ENCODE measurements at regions not wholly inside any gene's neighbourhood (a gene's known extent, or its start where the extent isn't known, plus 50 kb on each side); places are given as distances from the start of the nearest gene placed in this dataset.

DNA sequence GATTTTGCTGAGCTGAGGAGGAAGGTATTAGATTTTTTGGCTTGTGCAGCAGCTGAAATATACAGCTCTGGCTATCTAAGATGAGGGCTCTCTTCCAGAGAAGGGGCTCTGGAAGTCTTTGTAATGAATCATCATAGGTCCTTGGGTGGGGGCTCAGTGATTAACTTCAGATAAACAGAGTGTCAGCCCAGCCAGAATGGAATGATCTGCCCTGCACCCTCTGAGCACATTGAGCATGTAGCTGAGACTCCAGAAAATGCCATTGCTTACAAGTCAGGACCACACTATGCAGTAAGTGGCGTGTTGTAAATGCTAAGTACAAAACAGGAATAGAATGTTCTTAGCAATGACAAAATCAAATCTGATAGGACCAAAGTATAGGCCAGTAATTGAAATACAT is 836.0 kb downstream of the PDHA2 start:
- Histone ChIP-seq H3K9me3 (no peaks in the 10 kb centered on the region), H3K36me3 (no peaks in the 10 kb centered on the region), H3K4me3 (ENCODE audit: low read depth, low read length) (no peak overlapping the region), H3K27me3 (no peaks in the 10 kb centered on the region), H3K4me1 (no peaks in the 10 kb centered on the region)
- TF ChIP-seq, protein P1, sequence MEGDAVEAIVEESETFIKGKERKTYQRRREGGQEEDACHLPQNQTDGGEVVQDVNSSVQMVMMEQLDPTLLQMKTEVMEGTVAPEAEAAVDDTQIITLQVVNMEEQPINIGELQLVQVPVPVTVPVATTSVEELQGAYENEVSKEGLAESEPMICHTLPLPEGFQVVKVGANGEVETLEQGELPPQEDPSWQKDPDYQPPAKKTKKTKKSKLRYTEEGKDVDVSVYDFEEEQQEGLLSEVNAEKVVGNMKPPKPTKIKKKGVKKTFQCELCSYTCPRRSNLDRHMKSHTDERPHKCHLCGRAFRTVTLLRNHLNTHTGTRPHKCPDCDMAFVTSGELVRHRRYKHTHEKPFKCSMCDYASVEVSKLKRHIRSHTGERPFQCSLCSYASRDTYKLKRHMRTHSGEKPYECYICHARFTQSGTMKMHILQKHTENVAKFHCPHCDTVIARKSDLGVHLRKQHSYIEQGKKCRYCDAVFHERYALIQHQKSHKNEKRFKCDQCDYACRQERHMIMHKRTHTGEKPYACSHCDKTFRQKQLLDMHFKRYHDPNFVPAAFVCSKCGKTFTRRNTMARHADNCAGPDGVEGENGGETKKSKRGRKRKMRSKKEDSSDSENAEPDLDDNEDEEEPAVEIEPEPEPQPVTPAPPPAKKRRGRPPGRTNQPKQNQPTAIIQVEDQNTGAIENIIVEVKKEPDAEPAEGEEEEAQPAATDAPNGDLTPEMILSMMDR (IDR thresholded peaks at IDR 0.05; ENCODE audit: low read depth, low read length), result no peak
- no peak for DNase-seq

DNA sequence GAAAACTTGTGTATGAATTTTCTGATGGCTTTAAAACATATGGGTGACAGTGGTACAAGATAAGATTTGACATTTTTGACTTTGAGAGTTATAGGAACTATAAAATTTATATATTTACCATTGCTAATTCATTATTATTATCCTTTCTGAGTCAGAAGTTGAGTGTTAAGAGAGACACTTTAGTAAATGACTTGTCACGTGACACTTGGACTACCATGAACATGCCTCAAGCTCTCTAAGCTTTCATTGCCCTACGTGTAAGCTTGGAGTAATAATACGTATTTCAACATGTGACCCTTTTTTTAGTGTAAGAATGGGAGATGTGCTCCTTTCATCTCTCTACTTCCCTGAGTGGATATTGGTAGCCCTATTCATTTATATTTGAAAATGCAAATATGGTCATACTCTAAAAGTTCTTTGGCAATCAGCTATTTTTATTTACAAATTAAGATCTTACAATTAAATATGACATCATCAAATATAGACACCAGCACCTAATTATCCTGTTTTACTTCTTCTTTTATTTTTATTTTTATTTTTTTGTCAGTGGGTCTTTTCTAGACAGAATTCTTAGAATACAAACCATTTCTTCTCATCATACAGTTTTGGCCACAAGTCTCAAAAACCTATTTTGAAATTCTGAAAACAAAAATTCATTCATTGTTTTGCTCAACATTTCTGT is 837.0 kb downstream of the PDHA2 start:
- DNase-seq, result no peak
- no peaks in the 10 kb centered on the region for H3K36me3 ChIP-seq
- no peaks in the 10 kb centered on the region for H3K9me3 ChIP-seq
- no peaks in the 10 kb centered on the region for H3K4me1 ChIP-seq
- TF ChIP-seq, protein P1 (IDR thresholded peaks at IDR 0.05; ENCODE audit: low read depth, low read length), result no peak
- H3K4me3 ChIP-seq (ENCODE audit: low read depth, low read length), result no peak overlapping the region
- H3K27me3 ChIP-seq, result no peaks in the 10 kb centered on the region

DNA sequence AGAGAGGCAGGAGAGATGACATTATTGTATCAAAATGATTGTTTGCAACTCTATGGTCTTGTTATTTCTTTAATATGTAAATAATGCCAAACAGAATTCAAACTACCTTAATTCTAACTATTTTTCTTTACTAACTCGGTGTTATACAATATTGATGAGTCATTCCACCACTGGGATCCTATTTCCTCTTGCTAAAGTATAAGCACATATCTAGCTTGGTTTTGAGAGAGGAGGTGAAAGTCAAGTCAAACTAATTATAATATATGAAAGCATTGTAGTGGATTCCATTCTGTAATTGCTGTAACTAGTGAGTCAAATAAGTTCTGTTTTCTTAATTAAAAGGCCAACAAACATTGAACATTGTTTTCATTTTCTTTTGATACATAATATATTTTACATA is 837.6 kb downstream of the PDHA2 start:
- H3K4me1 ChIP-seq, result no peaks in the 10 kb centered on the region
- TF ChIP-seq, protein P1 (IDR thresholded peaks at IDR 0.05; ENCODE audit: low read depth, low read length), result no peak
- no peak for DNase-seq

DNA sequence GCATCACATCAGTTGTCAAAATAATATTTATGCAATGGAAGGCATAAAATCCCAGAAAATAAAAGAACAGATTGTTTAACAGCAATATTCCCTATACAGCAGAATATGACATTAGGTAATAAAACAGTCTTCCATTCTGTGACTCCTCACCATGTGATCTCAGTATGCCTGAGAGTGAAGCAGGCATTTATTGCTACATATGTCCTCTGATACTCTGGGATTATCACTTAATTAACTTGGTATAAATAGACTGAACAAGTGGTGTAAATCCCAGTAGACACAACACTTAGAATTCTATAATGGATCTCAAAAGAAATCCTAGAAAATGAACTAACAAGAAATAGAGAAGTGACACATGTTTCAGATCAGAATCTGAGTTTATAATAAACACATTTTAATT is 841.3 kb downstream of the PDHA2 start:
- no peaks in the 10 kb centered on the region for H3K9me3 ChIP-seq
- H3K4me3 ChIP-seq (ENCODE audit: low read depth, low read length), result no peak overlapping the region
- no peaks in the 10 kb centered on the region for H3K36me3 ChIP-seq
- no peaks in the 10 kb centered on the region for H3K4me1 ChIP-seq
- no peak for DNase-seq
- H3K27me3 ChIP-seq, result no peaks in the 10 kb centered on the region
- TF ChIP-seq, protein P1 (IDR thresholded peaks at IDR 0.05; ENCODE audit: low read depth, low read length), result no peak

More for the DNA sequence above, 837.6 kb downstream of the PDHA2 start:
- H3K4me3 ChIP-seq (ENCODE audit: low read depth, low read length), result no peak overlapping the region
- H3K9me3 ChIP-seq, result no peaks in the 10 kb centered on the region
- no peaks in the 10 kb centered on the region for H3K36me3 ChIP-seq
- H3K27me3 ChIP-seq, result no peaks in the 10 kb centered on the region

DNA sequence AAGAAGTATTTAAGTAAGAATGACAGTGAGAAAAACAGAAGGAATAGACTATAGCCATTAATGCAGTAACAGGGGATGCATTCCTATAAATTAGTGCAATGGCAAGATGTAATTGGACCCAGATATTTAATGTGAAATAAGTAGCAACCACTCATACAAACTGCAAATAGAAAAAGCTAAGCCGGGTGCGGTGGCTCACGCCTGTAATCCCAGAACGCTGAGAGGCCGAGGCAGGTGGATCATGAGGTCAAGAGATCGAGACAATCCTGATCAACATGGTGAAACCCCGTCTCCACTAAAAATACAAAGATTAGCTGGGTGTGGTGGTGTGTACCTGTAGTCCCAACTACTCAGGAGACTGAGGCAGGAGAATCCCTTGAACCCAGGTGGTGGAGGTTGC is 845.8 kb downstream of the PDHA2 start:
- H3K9me3 ChIP-seq, result no peaks in the 10 kb centered on the region
- no peak overlapping the region for H3K4me3 ChIP-seq (ENCODE audit: low read depth, low read length)
- TF ChIP-seq, protein P1 (IDR thresholded peaks at IDR 0.05; ENCODE audit: low read depth, low read length), result no peak
- no peaks in the 10 kb centered on the region for H3K36me3 ChIP-seq
- DNase-seq, result no peak
- H3K27me3 ChIP-seq, result no peaks in the 10 kb centered on the region
- 0 out of 2 replicates have a peak, but pooled peaks cover under 1% of the 10 kb centered on the region for H3K4me1 ChIP-seq

DNA sequence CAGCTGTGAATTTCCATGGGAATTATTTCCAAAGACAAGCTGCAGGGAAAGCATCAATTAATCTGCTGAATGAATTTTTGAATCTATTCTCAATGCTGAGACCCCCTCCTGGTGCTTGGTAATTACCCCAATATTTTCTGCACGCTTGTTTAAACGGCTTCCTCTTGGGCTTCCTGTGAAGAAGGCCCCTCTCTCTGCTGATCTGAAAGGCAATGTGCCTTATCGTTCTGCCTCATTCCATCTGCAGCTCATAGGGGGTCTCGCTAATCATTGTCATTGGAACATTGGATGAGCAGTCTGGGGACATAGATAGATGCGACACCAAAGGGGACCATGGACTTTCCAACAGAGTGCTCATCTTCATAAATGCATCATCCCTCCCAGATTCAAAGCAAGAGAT is 851.6 kb downstream of the PDHA2 start:
- Histone ChIP-seq H3K9me3 (no peaks in the 10 kb centered on the region), H3K27me3 (no peaks in the 10 kb centered on the region), H3K4me1 (peaks cover 5% of the 10 kb centered on the region; the same call in 1 of the 2 replicates), H3K4me3 (ENCODE audit: low read depth, low read length) (no peak overlapping the region), H3K36me3 (no peaks in the 10 kb centered on the region)
- DNase-seq, result no peak
- TF ChIP-seq, protein P1 (IDR thresholded peaks at IDR 0.05; ENCODE audit: low read depth, low read length), result no peak

Data from BE2C (cell line).